H1 (cell line): ENCODE measurements at regions not wholly inside any gene's neighbourhood (a gene's known extent, or its start where the extent isn't known, plus 50 kb on each side); places are given as distances from the start of the nearest gene placed in this dataset.

Source experiments
- CREB1 ChIP-seq: IDR thresholded peaks from 2 replicates; pipeline ENCODE4 v1.6.1; 2012; ENCODE audit warnings: inconsistent platforms
- EP300 ChIP-seq, 2 experiments: IDR thresholded peaks; 1 replicate in 1 of 2; 2 replicates in 1 of 2; pipeline ENCODE4 v1.6.1; 2011 to 2012; ENCODE audit warnings: low read depth in 2 of 2, low read length in 2 of 2, mild to moderate bottlenecking in 2 of 2, borderline replicate concordance in 1 of 2, inconsistent platforms in 1 of 2, moderate library complexity in 1 of 2
- KDM5A ChIP-seq: fragments of 200-600 bp; IDR thresholded peaks from 2 replicates; pipeline ENCODE4 v1.7.1; 2012; ENCODE audit warnings: mild to moderate bottlenecking, low read length, inconsistent platforms, mixed read lengths
- POLR2AphosphoS5 ChIP-seq: IDR thresholded peaks from 2 replicates; pipeline ENCODE4 v1.6.1; 2011; ENCODE audit warnings: low read depth, low read length
- TAF1 ChIP-seq: IDR thresholded peaks from 2 replicates; pipeline ENCODE4 v1.6.1; 2011; ENCODE audit warnings: mild to moderate bottlenecking, low read depth, low read length
- ZNF274 ChIP-seq: IDR thresholded peaks from 2 replicates; pipeline ENCODE4 v1.7.0; 2012; ENCODE audit warnings: low read length, borderline replicate concordance; ENCODE audit errors: extremely low read depth

DNA sequence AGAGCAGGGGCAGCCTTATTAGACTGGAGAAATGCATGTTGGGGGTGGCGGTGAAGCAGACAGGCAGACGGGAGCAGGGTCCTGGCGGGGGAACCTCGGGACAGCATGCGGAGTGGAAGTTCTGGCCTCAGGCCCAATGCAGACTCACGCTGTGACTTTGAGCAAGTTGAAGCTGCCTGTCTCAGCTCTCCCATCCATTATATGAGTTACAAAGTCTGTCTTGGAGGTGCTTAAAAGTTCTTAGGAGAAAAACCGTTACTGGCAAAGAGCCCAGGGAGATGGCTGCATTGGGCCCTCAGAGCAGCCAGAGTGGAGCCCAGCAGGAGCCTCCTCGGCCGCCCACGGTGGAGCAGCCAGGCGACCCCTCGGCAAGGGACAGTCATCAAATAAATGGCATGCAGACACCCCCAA, 509.5 kb downstream of the PLXNA4 start (continued):
- TF ChIP-seq EP300 (IDR thresholded peaks at IDR 0.05; ENCODE audit: borderline replicate concordance in 1 of 2, low read depth in 2 of 2, low read length in 2 of 2) (no peak), CREB1 (no peak), ZNF274 (no peak), POLR2AphosphoS5 (no peak), TAF1 (no peak), KDM5A (no peak)
